Endodermal cell (in vitro differentiated cells): ENCODE measurements at regions not wholly inside any gene's neighbourhood (a gene's known extent, or its start where the extent isn't known, plus 50 kb on each side); places are given as distances from the start of the nearest gene placed in this dataset.

Experiments
- DNase-seq: peaks from one replicate; pipeline ENCODE4 v3.0.0-alpha.2; 2017
- H3K27ac ChIP-seq: 2 replicates; pipeline ENCODE4 v1.5.1; 2013; ENCODE audit warnings: mild to moderate bottlenecking, low read depth, low read length, moderate library complexity
- H3K27me3 ChIP-seq: 2 replicates; pipeline ENCODE4 v1.6.1; 2013; ENCODE audit warnings: mild to moderate bottlenecking, low read length, moderate library complexity; ENCODE audit not compliant: insufficient read depth, control insufficient read depth, poor library complexity, severe bottlenecking
- H3K36me3 ChIP-seq: 2 replicates; pipeline ENCODE4 v1.7.0; 2013; ENCODE audit warnings: mild to moderate bottlenecking, low read length, moderate library complexity; ENCODE audit not compliant: control insufficient read depth, insufficient read depth
- H3K4me1 ChIP-seq: one replicate; pipeline ENCODE4 v1.7.0; 2013; ENCODE audit warnings: low read length; ENCODE audit not compliant: control insufficient read depth, insufficient read depth
- H3K4me3 ChIP-seq: 2 replicates; pipeline ENCODE4 v1.5.1; 2013; ENCODE audit warnings: mild to moderate bottlenecking, low read length, moderate library complexity
- H3K9ac ChIP-seq: 2 replicates; pipeline ENCODE4 v1.6.1; 2013; ENCODE audit warnings: mild to moderate bottlenecking, low read length, moderate library complexity; ENCODE audit not compliant: poor library complexity, severe bottlenecking; ENCODE audit errors: extremely low read depth
- H3K9me3 ChIP-seq: 2 replicates; pipeline ENCODE4 v1.6.1; 2013; ENCODE audit warnings: mild to moderate bottlenecking, low read length, moderate library complexity; ENCODE audit not compliant: control insufficient read depth
- H3K27ac Mint-ChIP-seq: 2 replicates; pipeline ENCODE4 v1.8.0; 2020; ENCODE audit warnings: mixed read lengths
- H3K27me3 Mint-ChIP-seq: 2 replicates; pipeline ENCODE4 v1.8.0; 2021; ENCODE audit warnings: mild to moderate bottlenecking, mixed read lengths; ENCODE audit not compliant: insufficient read depth
- H3K36me3 Mint-ChIP-seq: 2 replicates; pipeline ENCODE4 v1.8.0; 2020; ENCODE audit warnings: low read depth, mixed read lengths
- H3K4me1 Mint-ChIP-seq: 2 replicates; pipeline ENCODE4 v1.8.0; 2020; ENCODE audit warnings: mixed read lengths
- H3K4me3 Mint-ChIP-seq: 2 replicates; pipeline ENCODE4 v1.8.0; 2020; ENCODE audit warnings: mild to moderate bottlenecking, moderate library complexity, mixed read lengths
- H3K9me3 Mint-ChIP-seq: 2 replicates; pipeline ENCODE4 v1.8.0; 2020; ENCODE audit warnings: mild to moderate bottlenecking, mixed read lengths
- CTCF ChIP-seq: fragments of 200-600 bp; sonication (generic); conservative IDR thresholded peaks from 2 replicates; pipeline ENCODE4 v1.5.0; 2021; ENCODE audit warnings: antibody characterized with exemption, mild to moderate bottlenecking
- WGBS, 2 experiments: methylation state at CpG; one replicate each; pipeline versions ENCODE4 v1.1.5 to v1.1.7; 2013; ENCODE audit warnings: missing lambda C conversion rate in 2 of 2, mixed read lengths in 1 of 2; ENCODE audit not compliant: insufficient coverage in 1 of 2, insufficient read length in 1 of 2; 5-methylcytosine and 5-hydroxymethylcytosine counted together

- Histone ChIP-seq H3K4me3 (no peak overlapping the region), H3K27ac (no peak overlapping the region), H3K9ac (no peak overlapping the region), H3K9me3 (no peaks in the 10 kb centered on the region), H3K4me1 (no peaks in the 10 kb centered on the region), H3K36me3 (no peaks in the 10 kb centered on the region), H3K27me3 (no peaks in the 10 kb centered on the region)
- no peak for DNase-seq
- Mint-ChIP-seq H3K4me3 (no peak overlapping the region), H3K4me1 (peaks cover 3% of the 10 kb centered on the region), H3K27me3 (no peaks in the 10 kb centered on the region), H3K9me3 (no peaks in the 10 kb centered on the region), H3K27ac (no peak overlapping the region), H3K36me3 (no peaks in the 10 kb centered on the region)
- no peak for TF ChIP-seq CTCF
Observed at GRCh38 chr5:117740268-117740667, 1165.6 kb upstream of the SEMA6A start.

GRCh38 chr5:117738571-117738970 is 1163.9 kb upstream of the SEMA6A start:
- H3K9ac ChIP-seq = no peak overlapping the region
- Mint-ChIP-seq H3K36me3 (no peaks in the 10 kb centered on the region), H3K4me1 (peaks cover 3% of the 10 kb centered on the region), H3K27ac (no peak overlapping the region), H3K9me3 (no peaks in the 10 kb centered on the region), H3K27me3 (no peaks in the 10 kb centered on the region), H3K4me3 (no peak overlapping the region)
- TF ChIP-seq CTCF = no peak
- H3K27ac ChIP-seq = no peak overlapping the region
- WGBS, 2 experiments = 100% methylated on average over 2 of the region's 3 CpGs; no CpG with 5 or more reads in 1 of the 2 experiments
- H3K27me3 ChIP-seq = no peaks in the 10 kb centered on the region
- H3K36me3 ChIP-seq = no peaks in the 10 kb centered on the region
- no peaks in the 10 kb centered on the region for H3K4me1 ChIP-seq
- no peak overlapping the region for H3K4me3 ChIP-seq
- DNase-seq = no peak
- no peaks in the 10 kb centered on the region for H3K9me3 ChIP-seq

- H3K27me3 ChIP-seq = no peaks in the 10 kb centered on the region
- Mint-ChIP-seq H3K36me3 (no peaks in the 10 kb centered on the region), H3K27ac (no peak overlapping the region), H3K27me3 (no peaks in the 10 kb centered on the region), H3K9me3 (no peaks in the 10 kb centered on the region), H3K4me3 (no peak overlapping the region), H3K4me1 (no peaks in the 10 kb centered on the region)
- no peaks in the 10 kb centered on the region for H3K36me3 ChIP-seq
- no peak for DNase-seq
- H3K4me3 ChIP-seq = no peak overlapping the region
- no peak for TF ChIP-seq CTCF
- 86 to 100% methylated on average over 1 to 2 of the region's 2 CpGs for WGBS, 2 experiments
- H3K9me3 ChIP-seq = no peaks in the 10 kb centered on the region
- no peak overlapping the region for H3K27ac ChIP-seq
- H3K4me1 ChIP-seq = no peaks in the 10 kb centered on the region
- no peak overlapping the region for H3K9ac ChIP-seq
Observed at GRCh38 chr5:117736698-117737097, 1162.1 kb upstream of the SEMA6A start.
